GM12872 (cell line): ENCODE measurements at regions not wholly inside any gene's neighbourhood (a gene's known extent, or its start where the extent isn't known, plus 50 kb on each side); places are given as distances from the start of the nearest gene placed in this dataset.
A peak's percentile ranks its signal among the peaks of the same experiment; 100 is the strongest.

ENCODE experiments used
- CTCF ChIP-seq: IDR thresholded peaks from 3 replicates; pipeline ENCODE4 v1.5.1; 2011; ENCODE audit warnings: low read depth, mild to moderate bottlenecking, low read length, moderate library complexity; ENCODE audit not compliant: insufficient read depth

- TF ChIP-seq CTCF = no peak
Observed at GRCh38 chr3:139201446-139202225, 142.2 kb upstream of the MRPS22 start.

- peak; percentile 26; the same call in 1 of the 3 replicates for TF ChIP-seq CTCF
Observed at GRCh38 chr3:139202226-139202958, 141.4 kb upstream of the MRPS22 start.

- no peak for TF ChIP-seq CTCF
Observed at GRCh38 chr3:139202959-139203349, 140.9 kb upstream of the MRPS22 start.

GRCh38 chr3:139203752-139204151 is 140.1 kb upstream of the MRPS22 start:
- TF ChIP-seq CTCF = no peak

- no peak for TF ChIP-seq CTCF
Observed at GRCh38 chr3:139204728-139205127, 139.1 kb upstream of the MRPS22 start.

GRCh38 chr3:139213936-139214335 is 129.9 kb upstream of the MRPS22 start:
- TF ChIP-seq CTCF = no peak

- no peak for TF ChIP-seq CTCF
Observed at GRCh38 chr3:139216958-139217357, 126.9 kb upstream of the MRPS22 start.
